Neural progenitor cell (in vitro differentiated cells): ENCODE measurements at regions not wholly inside any gene's neighbourhood (a gene's known extent, or its start where the extent isn't known, plus 50 kb on each side); places are given as distances from the start of the nearest gene placed in this dataset.
"Not testable (repeated sequence)": the region's sequence is repeated elsewhere in the genome, so short reads cannot be mapped to it uniquely, and the experiment has no call there.

Source experiments
- DNase-seq: peaks from one replicate; pipeline ENCODE4 v3.0.0-alpha.2; 2016; ENCODE audit warnings: low spot score
- H2AFZ ChIP-seq: fragments of 200-600 bp; sonication (generic); replicated peaks from 2 replicates; pipeline ENCODE4 v1.6.1; 2016; ENCODE audit warnings: antibody characterized with exemption
- H3F3A ChIP-seq: fragments of 200-600 bp; sonication (generic); 2 replicates; pipeline ENCODE4 v1.6.1; 2016; ENCODE audit warnings: antibody characterized with exemption, low read depth
- H3K27ac ChIP-seq: fragments of 200-600 bp; sonication (generic); 2 replicates; pipeline ENCODE4 v1.5.1; 2016; ENCODE audit warnings: mild to moderate bottlenecking
- H3K27me3 ChIP-seq: fragments of 200-600 bp; sonication (generic); 2 replicates; pipeline ENCODE4 v1.6.1; 2016; ENCODE audit warnings: mild to moderate bottlenecking, moderate library complexity
- H3K36me3 ChIP-seq: fragments of 200-600 bp; sonication (generic); 2 replicates; pipeline ENCODE4 v1.5.1; 2016
- H3K4me1 ChIP-seq: fragments of 200-600 bp; sonication (generic); 2 replicates; pipeline ENCODE4 v1.6.1; 2016; ENCODE audit warnings: mixed run types
- H3K4me2 ChIP-seq: fragments of 200-600 bp; sonication (generic); 2 replicates; pipeline ENCODE4 v1.6.1; 2016
- H3K4me3 ChIP-seq: fragments of 200-600 bp; sonication (generic); 2 replicates; pipeline ENCODE4 v1.5.1; 2016
- H3K79me2 ChIP-seq: fragments of 200-600 bp; sonication (generic); 2 replicates; pipeline ENCODE4 v1.6.1; 2016; ENCODE audit warnings: low read depth
- H3K9ac ChIP-seq: fragments of 200-600 bp; sonication (generic); 2 replicates; pipeline ENCODE4 v1.6.1; 2016
- H3K9me3 ChIP-seq: fragments of 200-600 bp; sonication (generic); 2 replicates; pipeline ENCODE4 v1.5.1; 2016; ENCODE audit warnings: low read depth
- H4K20me1 ChIP-seq: fragments of 200-600 bp; sonication (generic); 2 replicates; pipeline ENCODE4 v1.6.1; 2016; ENCODE audit warnings: low read depth
- H3K27ac Mint-ChIP-seq: 3 replicates; pipeline ENCODE4 v1.8.0; 2021; ENCODE audit warnings: mixed read lengths
- H3K27me3 Mint-ChIP-seq: 2 replicates; pipeline ENCODE4 v1.8.0; 2022; ENCODE audit warnings: low read depth, mild to moderate bottlenecking, inconsistent platforms, moderate library complexity, mixed read lengths; ENCODE audit not compliant: insufficient read depth
- H3K36me3 Mint-ChIP-seq: 3 replicates; pipeline ENCODE4 v1.8.0; 2021; ENCODE audit warnings: mixed read lengths
- H3K4me1 Mint-ChIP-seq: 3 replicates; pipeline ENCODE4 v1.8.0; 2021; ENCODE audit warnings: mixed read lengths
- H3K4me3 Mint-ChIP-seq: 3 replicates; pipeline ENCODE4 v1.8.0; 2021; ENCODE audit warnings: mild to moderate bottlenecking, moderate library complexity, mixed read lengths
- H3K9me3 Mint-ChIP-seq: 3 replicates; pipeline ENCODE4 v1.8.0; 2020; ENCODE audit warnings: mixed read lengths
- CTCF ChIP-seq: fragments of 200-600 bp; sonication (generic); IDR thresholded peaks from 2 replicates; pipeline ENCODE4 v1.5.1; 2017; ENCODE audit warnings: antibody characterized with exemption, mild to moderate bottlenecking
- EZH2 ChIP-seq: fragments of 200-600 bp; sonication (generic); IDR thresholded peaks from 2 replicates; pipeline ENCODE4 v1.6.1; 2017; ENCODE audit warnings: antibody characterized with exemption, mild to moderate bottlenecking, moderate library complexity
- EZH2phosphoT487 ChIP-seq: fragments of 200-600 bp; sonication (generic); IDR thresholded peaks from 2 replicates; pipeline ENCODE4 v1.6.1; 2017; ENCODE audit warnings: antibody characterized with exemption

GRCh38 chr1:80542231-80542630 lies 1258.5 kb upstream of the ADGRL2 start:
- Histone ChIP-seq H3K27me3 (no peaks in the 10 kb centered on the region), H3K9ac (no peak overlapping the region), H3K27ac (no peak overlapping the region), H3K4me3 (no peak overlapping the region), H3K36me3 (no peaks in the 10 kb centered on the region), H4K20me1 (no peaks in the 10 kb centered on the region), H3K9me3 (no peaks in the 10 kb centered on the region), H3K4me1 (peaks cover 8% of the 10 kb centered on the region), H3F3A (no peaks in the 10 kb centered on the region), H3K4me2 (no peak overlapping the region), H2AFZ (no peak overlapping the region), H3K79me2 (no peaks in the 10 kb centered on the region)
- Mint-ChIP-seq H3K27ac (no peak overlapping the region), H3K27me3 (no peaks in the 10 kb centered on the region), H3K4me1 (peaks cover 4% of the 10 kb centered on the region), H3K9me3 (no peaks in the 10 kb centered on the region), H3K4me3 (no peak overlapping the region), H3K36me3 (no peaks in the 10 kb centered on the region)
- no peak for TF ChIP-seq CTCF
- TF ChIP-seq EZH2 = no peak
- no peak for TF ChIP-seq EZH2phosphoT487
- no peak for DNase-seq

DNA sequence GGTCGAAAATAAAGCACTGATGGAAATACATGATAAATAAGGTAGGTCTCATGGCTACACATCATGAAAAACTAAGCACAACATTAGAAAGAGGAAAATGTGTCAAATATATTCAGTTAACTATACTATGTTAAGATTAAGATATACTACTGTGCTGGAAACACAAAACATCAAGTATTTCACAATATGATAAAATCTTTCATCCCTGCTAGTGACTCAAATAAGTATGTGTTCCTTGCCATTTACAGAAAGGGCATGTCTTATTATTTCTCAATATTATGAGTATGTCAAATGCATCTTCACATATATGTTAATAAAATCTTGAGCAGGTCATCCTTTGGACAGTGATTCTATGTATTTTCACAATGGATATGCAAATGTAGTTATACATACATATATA lies 1260.1 kb upstream of the ADGRL2 start:
- no peaks in the 10 kb centered on the region for H3K27me3 Mint-ChIP-seq
- Histone ChIP-seq H3F3A (no peaks in the 10 kb centered on the region), H3K9me3 (no peaks in the 10 kb centered on the region), H3K27me3 (no peaks in the 10 kb centered on the region), H3K4me1 (peaks cover 25% of the 10 kb centered on the region), H3K4me3 (no peak overlapping the region), H3K27ac (no peak overlapping the region), H3K4me2 (no peak overlapping the region), H3K79me2 (no peaks in the 10 kb centered on the region), H2AFZ (no peak overlapping the region), H4K20me1 (no peaks in the 10 kb centered on the region), H3K36me3 (no peaks in the 10 kb centered on the region), H3K9ac (no peak overlapping the region)
- no peak for DNase-seq
- H3K4me3 Mint-ChIP-seq = no peak overlapping the region
- peaks cover 16% of the 10 kb centered on the region for H3K4me1 Mint-ChIP-seq
- H3K27ac Mint-ChIP-seq = no peak overlapping the region
- no peaks in the 10 kb centered on the region for H3K36me3 Mint-ChIP-seq
- TF ChIP-seq EZH2phosphoT487 (no peak), CTCF (no peak), EZH2 (no peak)
- no peaks in the 10 kb centered on the region for H3K9me3 Mint-ChIP-seq

DNA sequence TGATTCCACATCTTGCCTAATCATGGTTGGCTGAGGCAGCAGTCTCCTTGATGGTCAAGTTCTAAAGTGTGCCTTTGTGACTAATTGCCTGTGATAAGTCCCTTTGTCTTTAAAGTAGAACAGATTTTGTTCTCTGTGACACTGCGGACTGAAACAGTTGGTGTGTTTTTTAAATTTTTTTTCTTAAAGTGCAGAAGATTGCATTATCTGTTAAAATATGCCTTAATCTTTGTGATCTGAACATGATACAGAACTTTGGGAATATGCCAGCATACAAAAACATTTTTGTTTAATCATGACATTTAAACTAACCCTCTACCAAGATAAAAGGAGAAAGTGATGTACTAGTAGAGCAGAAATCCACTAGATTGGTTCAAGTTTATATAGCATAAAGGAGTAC lies 1260.6 kb upstream of the ADGRL2 start:
- no peaks in the 10 kb centered on the region for H3K36me3 Mint-ChIP-seq
- Histone ChIP-seq H3K4me1 (peaks cover 29% of the 10 kb centered on the region), H3K4me3 (no peak overlapping the region), H3F3A (no peaks in the 10 kb centered on the region), H3K79me2 (no peaks in the 10 kb centered on the region), H4K20me1 (no peaks in the 10 kb centered on the region), H3K4me2 (no peak overlapping the region), H3K9me3 (no peaks in the 10 kb centered on the region), H3K27ac (no peak overlapping the region), H2AFZ (no peak overlapping the region), H3K36me3 (no peaks in the 10 kb centered on the region), H3K9ac (no peak overlapping the region), H3K27me3 (no peaks in the 10 kb centered on the region)
- TF ChIP-seq CTCF = no peak
- no peak for TF ChIP-seq EZH2
- TF ChIP-seq EZH2phosphoT487 = no peak
- peaks cover 19% of the 10 kb centered on the region for H3K4me1 Mint-ChIP-seq
- H3K9me3 Mint-ChIP-seq = no peaks in the 10 kb centered on the region
- no peak for DNase-seq
- no peak overlapping the region for H3K4me3 Mint-ChIP-seq
- no peaks in the 10 kb centered on the region for H3K27me3 Mint-ChIP-seq
- H3K27ac Mint-ChIP-seq = no peak overlapping the region

DNA sequence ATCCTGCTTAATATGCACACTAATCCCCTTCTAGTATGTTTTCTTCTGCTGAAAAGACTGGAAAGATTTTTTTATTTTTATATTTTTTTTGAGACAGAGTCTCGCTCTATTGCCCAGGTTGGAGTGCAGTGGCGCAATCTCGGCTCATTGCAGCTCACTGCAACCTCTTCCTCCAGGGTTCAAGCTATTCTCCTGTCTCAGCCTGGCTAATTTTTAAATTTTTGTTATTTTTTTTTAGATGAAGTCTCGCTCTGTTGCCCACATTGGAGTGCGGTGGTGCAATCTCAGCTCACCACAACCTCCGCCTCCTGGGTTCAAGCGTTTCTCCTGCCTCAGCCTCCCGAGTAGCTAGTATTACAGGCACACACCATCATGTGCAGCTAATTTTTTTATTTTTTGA lies 1261.4 kb upstream of the ADGRL2 start:
- not testable (repeated sequence) for H3K27me3 Mint-ChIP-seq, H2AFZ ChIP-seq, H3K9me3 Mint-ChIP-seq, H3K36me3 Mint-ChIP-seq, H3K36me3 ChIP-seq, H3K27me3 ChIP-seq, H3K4me2 ChIP-seq, H3K9ac ChIP-seq, DNase-seq, H3F3A ChIP-seq, H3K79me2 ChIP-seq, H4K20me1 ChIP-seq, H3K4me3 ChIP-seq, H3K27ac ChIP-seq, H3K9me3 ChIP-seq, H3K27ac Mint-ChIP-seq, H3K4me3 Mint-ChIP-seq
- peaks cover 38% of the 10 kb centered on the region for H3K4me1 ChIP-seq
- H3K4me1 Mint-ChIP-seq = peaks cover 28% of the 10 kb centered on the region
